DND-41 (cell line): ENCODE measurements at regions not wholly inside any gene's neighbourhood (a gene's known extent, or its start where the extent isn't known, plus 50 kb on each side); places are given as distances from the start of the nearest gene placed in this dataset.
"Not testable (repeated sequence)": the region's sequence is repeated elsewhere in the genome, so short reads cannot be mapped to it uniquely, and the experiment has no call there.

Experiments used
- ATAC-seq: fragments of 200-7000 bp; cut with Tn5 transposase; 3 replicates; pipeline ENCODE4 v1.9.1; 2021; ENCODE audit warnings: low read depth; ENCODE audit not compliant: insufficient read depth
- DNase-seq: peaks from one replicate; pipeline ENCODE4 v3.0.0-alpha.2; 2020
- H2AFZ ChIP-seq: 2 replicates; pipeline ENCODE4 v1.6.0; 2012; ENCODE audit warnings: low read depth, low read length
- H3K27ac ChIP-seq: 2 replicates; pipeline ENCODE4 v1.5.1; 2012; ENCODE audit warnings: low read length, inconsistent platforms
- H3K27me3 ChIP-seq: fragments of 200-600 bp; sonication (generic); 2 replicates; pipeline ENCODE4 v1.6.0; 2012; ENCODE audit warnings: low read length, mild to moderate bottlenecking, inconsistent platforms; ENCODE audit not compliant: insufficient read depth, poor library complexity
- H3K36me3 ChIP-seq: 2 replicates; pipeline ENCODE4 v1.5.1; 2012; ENCODE audit warnings: low read length, inconsistent platforms; ENCODE audit not compliant: insufficient read depth
- H3K4me1 ChIP-seq: 2 replicates; pipeline ENCODE4 v1.5.1; 2012; ENCODE audit warnings: mild to moderate bottlenecking, low read length; ENCODE audit not compliant: insufficient read depth
- H3K4me2 ChIP-seq: 2 replicates; pipeline ENCODE4 v1.6.0; 2012; ENCODE audit warnings: mild to moderate bottlenecking, moderate library complexity, low read length, inconsistent platforms; ENCODE audit not compliant: insufficient read depth
- H3K4me3 ChIP-seq, 2 experiments: fragments of 200-600 bp in 1 of 2; shearing (Covaris generic) in 1 of 2; 2 replicates each; pipeline ENCODE4 v1.5.1; 2012 to 2016; ENCODE audit warnings: inconsistent platforms in 2 of 2, low read length in 2 of 2, mild to moderate bottlenecking in 2 of 2, low read depth in 1 of 2, moderate library complexity in 1 of 2
- H3K79me2 ChIP-seq: 2 replicates; pipeline ENCODE4 v1.6.0; 2012; ENCODE audit warnings: low read length, inconsistent platforms; ENCODE audit not compliant: insufficient read depth
- H3K9ac ChIP-seq: 2 replicates; pipeline ENCODE4 v1.6.0; 2012; ENCODE audit warnings: low read depth, mild to moderate bottlenecking, inconsistent platforms, low read length, moderate library complexity
- H3K9me3 ChIP-seq: 2 replicates; pipeline ENCODE4 v1.5.1; 2012; ENCODE audit warnings: low read length, moderate library complexity, mild to moderate bottlenecking, inconsistent platforms; ENCODE audit not compliant: insufficient read depth, severe bottlenecking
- H4K20me1 ChIP-seq: 2 replicates; pipeline ENCODE4 v1.6.0; 2012; ENCODE audit warnings: low read length; ENCODE audit not compliant: insufficient read depth
- EZH2 ChIP-seq: IDR thresholded peaks from 3 replicates; pipeline ENCODE4 v1.6.1; 2012; ENCODE audit warnings: borderline replicate concordance, low read depth, mild to moderate bottlenecking, moderate library complexity, low read length, inconsistent platforms; ENCODE audit not compliant: severe bottlenecking
- TF ChIP-seq, protein P1 (sequence below): IDR thresholded peaks from 2 replicates; pipeline ENCODE4 v1.5.1; 2012; ENCODE audit warnings: borderline replicate concordance, low read length, moderate library complexity, mild to moderate bottlenecking; ENCODE audit not compliant: poor library complexity, severe bottlenecking; ENCODE audit errors: extremely low read depth

- Histone ChIP-seq H3K27me3 (no peaks in the 10 kb centered on the region), H3K9ac (no peak overlapping the region), H2AFZ (no peak overlapping the region), H3K9me3 (no peaks in the 10 kb centered on the region), H3K4me2 (no peak overlapping the region), H3K36me3 (no peaks in the 10 kb centered on the region), H3K4me3 (no peak overlapping the region), H3K79me2 (no peaks in the 10 kb centered on the region), H4K20me1 (no peaks in the 10 kb centered on the region), H3K27ac (no peak overlapping the region), H3K4me1 (no peaks in the 10 kb centered on the region)
- TF ChIP-seq EZH2, result no peak
- TF ChIP-seq, protein P1, sequence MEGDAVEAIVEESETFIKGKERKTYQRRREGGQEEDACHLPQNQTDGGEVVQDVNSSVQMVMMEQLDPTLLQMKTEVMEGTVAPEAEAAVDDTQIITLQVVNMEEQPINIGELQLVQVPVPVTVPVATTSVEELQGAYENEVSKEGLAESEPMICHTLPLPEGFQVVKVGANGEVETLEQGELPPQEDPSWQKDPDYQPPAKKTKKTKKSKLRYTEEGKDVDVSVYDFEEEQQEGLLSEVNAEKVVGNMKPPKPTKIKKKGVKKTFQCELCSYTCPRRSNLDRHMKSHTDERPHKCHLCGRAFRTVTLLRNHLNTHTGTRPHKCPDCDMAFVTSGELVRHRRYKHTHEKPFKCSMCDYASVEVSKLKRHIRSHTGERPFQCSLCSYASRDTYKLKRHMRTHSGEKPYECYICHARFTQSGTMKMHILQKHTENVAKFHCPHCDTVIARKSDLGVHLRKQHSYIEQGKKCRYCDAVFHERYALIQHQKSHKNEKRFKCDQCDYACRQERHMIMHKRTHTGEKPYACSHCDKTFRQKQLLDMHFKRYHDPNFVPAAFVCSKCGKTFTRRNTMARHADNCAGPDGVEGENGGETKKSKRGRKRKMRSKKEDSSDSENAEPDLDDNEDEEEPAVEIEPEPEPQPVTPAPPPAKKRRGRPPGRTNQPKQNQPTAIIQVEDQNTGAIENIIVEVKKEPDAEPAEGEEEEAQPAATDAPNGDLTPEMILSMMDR, result no peak
- DNase-seq (no peak), ATAC-seq (no peak)
Measured at GRCh38 chr9:18317896-18318295, 156.1 kb upstream of the ADAMTSL1 start.

- Histone ChIP-seq H3K27me3 (no peaks in the 10 kb centered on the region), H3K9me3 (no peaks in the 10 kb centered on the region), H4K20me1 (no peaks in the 10 kb centered on the region), H3K79me2 (no peaks in the 10 kb centered on the region), H3K4me1 (no peaks in the 10 kb centered on the region), H3K27ac (no peak overlapping the region), H3K9ac (no peak overlapping the region), H3K36me3 (no peaks in the 10 kb centered on the region), H3K4me3 (no peak overlapping the region), H3K4me2 (no peak overlapping the region), H2AFZ (no peak overlapping the region)
- DNase-seq (no peak), ATAC-seq (no peak)
- TF ChIP-seq, protein P1, result no peak
- no peak for TF ChIP-seq EZH2
Measured at GRCh38 chr9:18319918-18320445, 154.0 kb upstream of the ADAMTSL1 start.

- Histone ChIP-seq H3K36me3 (no peaks in the 10 kb centered on the region), H2AFZ (no peak overlapping the region), H3K27ac (no peak overlapping the region), H3K9me3 (no peaks in the 10 kb centered on the region), H3K9ac (no peak overlapping the region), H4K20me1 (no peaks in the 10 kb centered on the region), H3K27me3 (no peaks in the 10 kb centered on the region), H3K4me3 (no peak overlapping the region), H3K4me1 (no peaks in the 10 kb centered on the region), H3K4me2 (no peak overlapping the region), H3K79me2 (no peaks in the 10 kb centered on the region)
- no peak for ATAC-seq
- TF ChIP-seq EZH2, result no peak
- TF ChIP-seq, protein P1, result no peak
- DNase-seq, result no peak
Measured at GRCh38 chr9:18324928-18325745, 148.8 kb upstream of the ADAMTSL1 start.

DNA sequence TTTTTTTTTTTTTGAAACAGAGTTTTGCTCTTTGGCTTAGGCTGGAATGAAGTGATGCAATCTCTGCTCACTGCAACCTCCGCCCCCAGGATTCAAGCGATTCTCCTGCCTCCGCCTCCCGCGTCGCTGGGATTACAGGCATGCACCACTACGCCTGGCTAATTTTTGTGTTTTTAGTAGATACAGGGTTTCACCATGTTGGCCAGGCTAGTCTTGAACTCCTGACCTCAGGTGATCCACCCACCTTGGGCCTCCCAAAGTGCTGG lies 148.3 kb upstream of the ADAMTSL1 start:
- not testable (repeated sequence) for H3K4me2 ChIP-seq, H3K9me3 ChIP-seq, ATAC-seq, H3K4me1 ChIP-seq, H3K4me3 ChIP-seq, DNase-seq, H3K9ac ChIP-seq, H4K20me1 ChIP-seq, H2AFZ ChIP-seq, H3K79me2 ChIP-seq, H3K27ac ChIP-seq, H3K27me3 ChIP-seq, H3K36me3 ChIP-seq
